GM23338 (cell line): ENCODE measurements at regions not wholly inside any gene's neighbourhood (a gene's known extent, or its start where the extent isn't known, plus 50 kb on each side); places are given as distances from the start of the nearest gene placed in this dataset.

Source experiments
- ATAC-seq: fragments of 200-7000 bp; cut with Tn5 transposase; 3 replicates; pipeline ENCODE4 v1.9.1; 2020
- DNase-seq: peaks from one replicate; pipeline ENCODE4 v3.0.0-alpha.2; 2015; ENCODE audit warnings: low spot score
- H2AFZ ChIP-seq: fragments of 200-600 bp; sonication (generic); 2 replicates; pipeline ENCODE4 v1.8.0; 2016; ENCODE audit warnings: antibody characterized with exemption, mild to moderate bottlenecking, moderate library complexity
- H3F3A ChIP-seq: fragments of 200-600 bp; sonication (generic); replicated peaks from 2 replicates; pipeline ENCODE4 v1.8.0; 2017; ENCODE audit warnings: antibody characterized with exemption, mixed run types, low read depth
- H3K27ac ChIP-seq: fragments of 200-600 bp; sonication (generic); 2 replicates; pipeline ENCODE4 v1.6.1; 2016; ENCODE audit warnings: low read depth
- H3K27me3 ChIP-seq: fragments of 200-600 bp; sonication (generic); 2 replicates; pipeline ENCODE4 v1.8.0; 2016; ENCODE audit warnings: mild to moderate bottlenecking, mixed run types, moderate library complexity; ENCODE audit not compliant: insufficient read depth
- H3K36me3 ChIP-seq: fragments of 200-600 bp; sonication (generic); 2 replicates; pipeline ENCODE4 v1.8.0; 2016; ENCODE audit warnings: mild to moderate bottlenecking; ENCODE audit not compliant: insufficient read depth
- H3K4me1 ChIP-seq: fragments of 200-600 bp; sonication (generic); 2 replicates; pipeline ENCODE4 v1.8.0; 2016; ENCODE audit warnings: mild to moderate bottlenecking, moderate library complexity; ENCODE audit not compliant: insufficient read depth
- H3K4me2 ChIP-seq: fragments of 200-600 bp; sonication (generic); 2 replicates; pipeline ENCODE4 v1.7.1; 2017; ENCODE audit warnings: mixed run types
- H3K4me3 ChIP-seq: fragments of 200-600 bp; sonication (generic); 2 replicates; pipeline ENCODE4 v1.6.1; 2016; ENCODE audit warnings: mixed run types
- H3K79me2 ChIP-seq: fragments of 200-600 bp; sonication (generic); replicated peaks from 2 replicates; pipeline ENCODE4 v1.8.0; 2017; ENCODE audit warnings: mild to moderate bottlenecking; ENCODE audit not compliant: insufficient read depth
- H3K9me2 ChIP-seq: fragments of 200-600 bp; sonication (generic); 2 replicates; pipeline ENCODE4 v1.8.0; 2017; ENCODE audit not compliant: insufficient read depth
- H4K20me1 ChIP-seq: fragments of 200-600 bp; sonication (generic); replicated peaks from 2 replicates; pipeline ENCODE4 v1.8.0; 2017; ENCODE audit warnings: mild to moderate bottlenecking; ENCODE audit not compliant: insufficient read depth
- H3K27ac Mint-ChIP-seq: 2 replicates; pipeline ENCODE4 v1.8.0; 2020; ENCODE audit warnings: inconsistent platforms, mild to moderate bottlenecking, moderate library complexity, mixed read lengths
- H3K27me3 Mint-ChIP-seq: 3 replicates; pipeline ENCODE4 v1.8.0; 2022; ENCODE audit warnings: low read depth, mild to moderate bottlenecking, moderate library complexity, mixed read lengths, inconsistent platforms; ENCODE audit not compliant: insufficient read depth, poor library complexity
- H3K36me3 Mint-ChIP-seq: 3 replicates; pipeline ENCODE4 v1.8.0; 2021; ENCODE audit warnings: low read depth, mild to moderate bottlenecking, inconsistent platforms, moderate library complexity, mixed read lengths
- H3K4me1 Mint-ChIP-seq: 3 replicates; pipeline ENCODE4 v1.8.0; 2020; ENCODE audit warnings: mild to moderate bottlenecking, inconsistent platforms, mixed read lengths
- H3K4me3 Mint-ChIP-seq: 3 replicates; pipeline ENCODE4 v1.8.0; 2021; ENCODE audit warnings: moderate library complexity, mild to moderate bottlenecking, inconsistent platforms, mixed read lengths
- H3K9me3 Mint-ChIP-seq: 3 replicates; pipeline ENCODE4 v1.8.0; 2020; ENCODE audit warnings: moderate library complexity, mild to moderate bottlenecking, inconsistent platforms, mixed read lengths
- CREB1 ChIP-seq: fragments of 250-450 bp; sonication (Bioruptor Pico); IDR thresholded peaks from 2 replicates; pipeline ENCODE4 v1.5.0; 2020; ENCODE audit warnings: low read depth, mild to moderate bottlenecking, moderate library complexity
- CTCF ChIP-seq, 2 experiments: fragments of 200-600 bp in 1 of 2; sonication (generic) in 1 of 2; conservative IDR thresholded peaks; 2 replicates each; pipeline versions ENCODE4 v1.5.1 to v1.6.1; 2016 to 2017; ENCODE audit warnings: antibody characterized with exemption in 2 of 2, low read depth in 2 of 2, mild to moderate bottlenecking in 2 of 2, moderate library complexity in 1 of 2
- ETS1 ChIP-seq: IDR thresholded peaks from 2 replicates; pipeline ENCODE4 v1.6.1; 2016; ENCODE audit warnings: antibody characterized with exemption
- EZH2 ChIP-seq: fragments of 200-600 bp; sonication (generic); IDR thresholded peaks from one replicate; pipeline ENCODE4 v1.8.0; 2017; ENCODE audit warnings: antibody characterized with exemption, mild to moderate bottlenecking, low read depth; ENCODE audit not compliant: unreplicated experiment
- EZH2phosphoT487 ChIP-seq: fragments of 200-600 bp; sonication (generic); IDR thresholded peaks from one replicate; pipeline ENCODE4 v1.8.1; 2018; ENCODE audit warnings: antibody characterized with exemption; ENCODE audit not compliant: unreplicated experiment
- JUNB ChIP-seq: IDR thresholded peaks from one replicate; pipeline ENCODE4 v1.6.1; 2016; ENCODE audit warnings: antibody characterized with exemption; ENCODE audit not compliant: unreplicated experiment
- NANOG ChIP-seq: IDR thresholded peaks from 2 replicates; pipeline ENCODE4 v1.6.1; 2016; ENCODE audit warnings: antibody characterized with exemption, borderline replicate concordance
- POLR2AphosphoS5 ChIP-seq: IDR thresholded peaks from 2 replicates; pipeline ENCODE4 v1.6.1; 2016; ENCODE audit warnings: antibody characterized with exemption, low read depth
- REST ChIP-seq: IDR thresholded peaks from one replicate; pipeline ENCODE4 v1.6.1; 2018; ENCODE audit warnings: antibody characterized with exemption; ENCODE audit not compliant: unreplicated experiment
- STAT1 ChIP-seq: IDR thresholded peaks from one replicate; pipeline ENCODE4 v1.6.1; 2016; ENCODE audit warnings: antibody characterized with exemption; ENCODE audit not compliant: unreplicated experiment
- ZNF114 ChIP-seq: fragments of 250-450 bp; sonication (Bioruptor Pico); IDR thresholded peaks from 2 replicates; pipeline ENCODE4 v1.5.0; 2020; ENCODE audit warnings: mild to moderate bottlenecking, moderate library complexity
- ZNF331 ChIP-seq: fragments of 250-450 bp; sonication (Bioruptor Pico); IDR thresholded peaks from 2 replicates; pipeline ENCODE4 v1.5.0; 2020; ENCODE audit warnings: low read depth, mild to moderate bottlenecking, moderate library complexity
- ZNF462 ChIP-seq: fragments of 250-450 bp; sonication (Bioruptor Pico); IDR thresholded peaks from 2 replicates; pipeline ENCODE4 v1.5.0; 2020; ENCODE audit warnings: mild to moderate bottlenecking, moderate library complexity

GRCh38 chr2:221270806-221271205 lies 301.3 kb downstream of the EPHA4 start:
- H3K4me3 Mint-ChIP-seq = no peak overlapping the region
- H3K9me3 Mint-ChIP-seq = no peaks in the 10 kb centered on the region
- H3K27me3 Mint-ChIP-seq = peaks cover 1% of the 10 kb centered on the region
- H3K36me3 Mint-ChIP-seq = no peaks in the 10 kb centered on the region
- Histone ChIP-seq H3F3A (no peaks in the 10 kb centered on the region), H4K20me1 (no peaks in the 10 kb centered on the region), H3K79me2 (no peaks in the 10 kb centered on the region), H3K4me2 (no peak overlapping the region), H3K27ac (no peak overlapping the region), H3K4me3 (no peak overlapping the region), H3K36me3 (no peaks in the 10 kb centered on the region), H2AFZ (no peak overlapping the region), H3K9me2 (no peaks in the 10 kb centered on the region), H3K27me3 (no peaks in the 10 kb centered on the region), H3K4me1 (no peaks in the 10 kb centered on the region)
- no peak overlapping the region for H3K27ac Mint-ChIP-seq
- H3K4me1 Mint-ChIP-seq = peaks cover 3% of the 10 kb centered on the region; the same call in 2 of the 3 replicates
- ATAC-seq (no peak), DNase-seq (no peak)
- TF ChIP-seq ZNF462 (CRISPR knock-in tag) (no peak), NANOG (no peak), EZH2 (no peak), ZNF114 (no peak), JUNB (no peak), ETS1 (no peak), ZNF331 (CRISPR knock-in tag) (no peak), STAT1 (no peak), POLR2AphosphoS5 (no peak), EZH2phosphoT487 (no peak), REST (no peak), CTCF (conservative IDR thresholded peaks at IDR 0.05; ENCODE audit: low read depth in 2 of 2) (no peak), CREB1 (CRISPR knock-in tag) (no peak)
